Esophagus muscularis mucosa (tissue), 4 donors: ENCODE measurements at regions not wholly inside any gene's neighbourhood (a gene's known extent, or its start where the extent isn't known, plus 50 kb on each side); places are given as distances from the start of the nearest gene placed in this dataset.
"Not testable (repeated sequence)": the region's sequence is repeated elsewhere in the genome, so short reads cannot be mapped to it uniquely, and the experiment has no call there.

Source experiments
- DNase-seq: peaks from one replicate; pipeline ENCODE4 v3.0.0-alpha.2; 2017; ENCODE audit errors: extremely low spot score
- H3K27ac ChIP-seq, 4 donors: fragments of 200-600 bp; sonication (generic); replicated peaks in 1 of 4; 1 replicate in 3 of 4; 2 replicates in 1 of 4; pipeline ENCODE4 v1.5.1; 2016 to 2019; ENCODE audit warnings: mild to moderate bottlenecking in 1 of 4
- H3K27me3 ChIP-seq, 4 donors: fragments of 200-600 bp; sonication (generic); one replicate each; pipeline versions ENCODE4 v1.5.1 to v1.6.0; 2016 to 2019
- H3K36me3 ChIP-seq, 4 donors: fragments of 200-600 bp; sonication (generic); one replicate each; pipeline ENCODE4 v1.5.1; 2016 to 2019
- H3K4me1 ChIP-seq, 4 donors: fragments of 200-600 bp; sonication (generic); one replicate each; pipeline ENCODE4 v1.5.1; 2016 to 2019
- H3K4me3 ChIP-seq, 4 donors: fragments of 200-600 bp; sonication (generic); 1 replicate in 2 of 4; 2 replicates in 2 of 4; pipeline ENCODE4 v1.5.1; 2016 to 2019; ENCODE audit warnings: mild to moderate bottlenecking in 4 of 4, moderate library complexity in 1 of 4
- H3K9me3 ChIP-seq, 4 donors: fragments of 200-600 bp; sonication (generic); 1 replicate in 3 of 4; 2 replicates in 1 of 4; pipeline ENCODE4 v1.5.1; 2016 to 2019
- EP300 ChIP-seq: sonication (generic); formaldehyde crosslinking; IDR thresholded peaks from one replicate; pipeline ENCODE4 v1.6.1; 2017; ENCODE audit warnings: antibody characterized with exemption
- POLR2A ChIP-seq: fragments of 450-650 bp; IDR thresholded peaks from one replicate; pipeline ENCODE4 v1.6.1; 2017; ENCODE audit warnings: antibody characterized with exemption, moderate library complexity, mild to moderate bottlenecking, low read depth
- POLR2AphosphoS5 ChIP-seq, 2 donors: sonication (generic); formaldehyde crosslinking; IDR thresholded peaks; one replicate each; pipeline ENCODE4 v1.6.1; 2017; ENCODE audit warnings: antibody characterized with exemption in 2 of 2
- WGBS: methylation state at CpG from one replicate; pipeline ENCODE4 v1.1.5; 2018; 5-methylcytosine and 5-hydroxymethylcytosine counted together
- intact Hi-C: fragments of 100-400 bp; cut with DNase I; formaldehyde crosslinking; loops from one replicate; pipeline ENCODE4 v1.15.1; 2023
- TF ChIP-seq, protein P1 (sequence below), 3 experiments: fragments of 200-600 bp in 2 of 3; fragments of 450-650 bp in 1 of 3; sonication (generic) in 2 of 3; IDR thresholded peaks; one replicate each; pipeline ENCODE4 v1.5.1; 2017 to 2019; ENCODE audit warnings: antibody characterized with exemption in 3 of 3, mild to moderate bottlenecking in 2 of 3, moderate library complexity in 1 of 3

DNA sequence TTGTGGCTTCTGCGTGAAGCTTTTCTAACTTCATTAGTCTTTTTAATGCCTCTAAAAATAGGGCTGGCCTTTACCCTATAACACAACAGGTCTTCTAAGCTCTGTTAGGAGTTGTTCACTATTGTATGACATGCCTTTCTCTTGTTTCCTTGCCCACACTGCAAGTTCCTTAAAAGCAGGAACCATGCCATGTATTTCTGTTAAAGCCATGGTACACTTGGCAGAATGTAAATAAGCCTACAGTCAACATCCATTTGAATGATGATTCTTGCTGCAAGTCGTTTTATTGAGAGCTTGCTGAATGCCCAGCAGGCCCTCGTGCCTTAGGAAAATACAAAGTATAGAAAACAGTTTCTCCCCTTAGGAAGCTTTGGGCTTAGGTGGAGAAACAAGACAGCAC, 214.6 kb downstream of the DUSP10 start:
- Histone ChIP-seq H3K27me3 (no peaks in the 10 kb centered on the region), H3K27ac (no peak overlapping the region), H3K4me1 (no peaks in the 10 kb centered on the region), H3K36me3 (no peaks in the 10 kb centered on the region), H3K4me3 (no peak overlapping the region), H3K9me3 (no peaks in the 10 kb centered on the region)
- no peak for DNase-seq
- intact Hi-C loops = no loop called here
- TF ChIP-seq POLR2A (no peak), EP300 (no peak)
- TF ChIP-seq, protein P1, sequence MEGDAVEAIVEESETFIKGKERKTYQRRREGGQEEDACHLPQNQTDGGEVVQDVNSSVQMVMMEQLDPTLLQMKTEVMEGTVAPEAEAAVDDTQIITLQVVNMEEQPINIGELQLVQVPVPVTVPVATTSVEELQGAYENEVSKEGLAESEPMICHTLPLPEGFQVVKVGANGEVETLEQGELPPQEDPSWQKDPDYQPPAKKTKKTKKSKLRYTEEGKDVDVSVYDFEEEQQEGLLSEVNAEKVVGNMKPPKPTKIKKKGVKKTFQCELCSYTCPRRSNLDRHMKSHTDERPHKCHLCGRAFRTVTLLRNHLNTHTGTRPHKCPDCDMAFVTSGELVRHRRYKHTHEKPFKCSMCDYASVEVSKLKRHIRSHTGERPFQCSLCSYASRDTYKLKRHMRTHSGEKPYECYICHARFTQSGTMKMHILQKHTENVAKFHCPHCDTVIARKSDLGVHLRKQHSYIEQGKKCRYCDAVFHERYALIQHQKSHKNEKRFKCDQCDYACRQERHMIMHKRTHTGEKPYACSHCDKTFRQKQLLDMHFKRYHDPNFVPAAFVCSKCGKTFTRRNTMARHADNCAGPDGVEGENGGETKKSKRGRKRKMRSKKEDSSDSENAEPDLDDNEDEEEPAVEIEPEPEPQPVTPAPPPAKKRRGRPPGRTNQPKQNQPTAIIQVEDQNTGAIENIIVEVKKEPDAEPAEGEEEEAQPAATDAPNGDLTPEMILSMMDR (IDR thresholded peaks at IDR 0.05) = no peak
- 69% methylated on average over 3 of the region's 3 CpGs for WGBS

DNA sequence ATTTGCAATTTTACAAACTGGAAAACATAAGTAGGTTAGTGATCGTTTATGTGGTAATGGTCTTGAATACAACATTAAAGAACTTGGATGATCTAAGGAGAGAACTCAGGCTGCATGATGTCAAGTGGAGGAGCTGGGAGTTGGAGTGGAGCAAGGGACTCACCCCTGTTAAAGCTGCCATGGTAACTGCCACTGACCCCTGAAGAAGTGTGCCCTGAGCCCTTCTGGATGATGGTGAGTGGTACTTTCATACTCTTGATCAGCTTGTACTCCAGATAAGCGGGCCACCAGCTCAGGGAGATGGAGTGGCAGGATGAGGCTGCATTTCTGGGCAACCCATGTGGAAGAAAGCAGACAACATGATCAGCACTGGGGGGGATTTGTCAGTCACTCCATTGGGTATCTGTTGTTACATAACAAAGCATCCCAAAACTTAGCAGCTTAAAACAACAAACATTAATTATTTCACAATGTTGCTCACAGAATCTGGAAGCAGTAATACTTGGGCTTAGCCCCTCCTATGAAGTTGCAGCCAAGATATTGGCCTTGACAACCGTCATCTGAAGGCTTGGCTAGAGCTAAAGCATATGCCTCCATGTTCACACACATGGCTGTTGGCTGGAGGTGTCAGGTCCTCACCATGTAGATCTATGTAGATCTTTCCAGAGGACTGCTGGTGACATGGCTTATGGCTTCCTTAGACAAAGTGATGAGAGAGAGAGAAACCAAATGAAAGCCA, 213.8 kb downstream of the DUSP10 start:
- 92% methylated on average over 3 of the region's 3 CpGs for WGBS
- no peak for DNase-seq
- H3K27me3 ChIP-seq = no peaks in the 10 kb centered on the region
- no peak for TF ChIP-seq POLR2A
- no peak for TF ChIP-seq EP300
- TF ChIP-seq POLR2AphosphoS5 (IDR thresholded peaks at IDR 0.05) = no peak
- TF ChIP-seq, protein P1 (IDR thresholded peaks at IDR 0.05) = no peak
- no peaks in the 10 kb centered on the region for H3K36me3 ChIP-seq
- no peaks in the 10 kb centered on the region for H3K4me1 ChIP-seq
- H3K9me3 ChIP-seq = no peaks in the 10 kb centered on the region
- H3K27ac ChIP-seq = no peak overlapping the region
- H3K4me3 ChIP-seq = no peak overlapping the region
- intact Hi-C loops = no loop called here

DNA sequence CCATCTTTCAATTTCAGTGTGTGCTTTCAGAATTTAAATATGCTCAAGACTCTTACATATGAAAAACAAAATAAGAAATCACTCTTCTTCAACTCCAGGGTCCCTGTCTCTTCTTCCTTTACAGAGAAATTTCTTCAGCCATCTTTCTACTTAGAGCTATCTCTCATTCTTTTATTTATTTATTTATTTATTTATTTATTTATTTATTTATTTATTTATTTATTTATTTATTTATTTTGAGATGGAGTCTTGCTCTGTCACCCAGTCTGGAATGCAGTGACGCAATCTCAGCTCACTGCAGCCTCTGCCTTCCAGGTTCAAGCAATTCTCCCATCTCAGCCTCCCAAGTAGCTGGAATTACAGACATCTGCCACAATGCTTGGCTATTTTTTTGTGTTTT, 211.7 kb downstream of the DUSP10 start:
- H3K4me1 ChIP-seq, intact Hi-C loops: not testable (repeated sequence)

DNA sequence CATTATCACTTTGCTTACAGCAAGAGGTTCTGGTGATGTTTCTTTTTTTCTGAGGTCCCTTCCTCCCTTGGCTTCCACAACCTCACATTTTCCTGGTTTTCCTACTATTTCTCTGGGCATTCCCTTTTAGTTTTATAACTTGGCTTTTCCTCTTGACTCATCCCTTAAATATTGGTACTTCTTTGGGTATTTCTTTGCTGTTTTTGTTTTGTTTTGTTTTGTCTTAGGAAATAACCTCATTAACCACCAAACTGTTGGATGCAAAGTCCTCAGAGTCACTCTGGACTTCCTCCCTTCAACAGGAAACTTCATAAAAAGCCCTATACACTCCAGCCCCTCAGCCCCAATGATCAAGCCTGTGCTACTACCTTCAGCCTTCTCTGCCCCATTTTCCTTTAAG, 211.1 kb downstream of the DUSP10 start:
- intact Hi-C loops = no loop called here
- no peaks in the 10 kb centered on the region for H3K9me3 ChIP-seq
- H3K36me3 ChIP-seq = no peaks in the 10 kb centered on the region
- no peak overlapping the region for H3K4me3 ChIP-seq
- H3K4me1 ChIP-seq = no peaks in the 10 kb centered on the region
- no peak overlapping the region for H3K27ac ChIP-seq
- no peaks in the 10 kb centered on the region for H3K27me3 ChIP-seq
- no peak for TF ChIP-seq EP300
- TF ChIP-seq POLR2A = no peak
- no peak for TF ChIP-seq POLR2AphosphoS5 (IDR thresholded peaks at IDR 0.05)
- TF ChIP-seq, protein P1 (IDR thresholded peaks at IDR 0.05) = no peak
- DNase-seq = no peak

More for the DNA sequence above, 211.7 kb downstream of the DUSP10 start:
- WGBS = 88% methylated on average over 1 of the region's 1 CpG
- H3K9me3 ChIP-seq, H3K27ac ChIP-seq, DNase-seq, H3K36me3 ChIP-seq, H3K27me3 ChIP-seq, H3K4me3 ChIP-seq: not testable (repeated sequence)

DNA sequence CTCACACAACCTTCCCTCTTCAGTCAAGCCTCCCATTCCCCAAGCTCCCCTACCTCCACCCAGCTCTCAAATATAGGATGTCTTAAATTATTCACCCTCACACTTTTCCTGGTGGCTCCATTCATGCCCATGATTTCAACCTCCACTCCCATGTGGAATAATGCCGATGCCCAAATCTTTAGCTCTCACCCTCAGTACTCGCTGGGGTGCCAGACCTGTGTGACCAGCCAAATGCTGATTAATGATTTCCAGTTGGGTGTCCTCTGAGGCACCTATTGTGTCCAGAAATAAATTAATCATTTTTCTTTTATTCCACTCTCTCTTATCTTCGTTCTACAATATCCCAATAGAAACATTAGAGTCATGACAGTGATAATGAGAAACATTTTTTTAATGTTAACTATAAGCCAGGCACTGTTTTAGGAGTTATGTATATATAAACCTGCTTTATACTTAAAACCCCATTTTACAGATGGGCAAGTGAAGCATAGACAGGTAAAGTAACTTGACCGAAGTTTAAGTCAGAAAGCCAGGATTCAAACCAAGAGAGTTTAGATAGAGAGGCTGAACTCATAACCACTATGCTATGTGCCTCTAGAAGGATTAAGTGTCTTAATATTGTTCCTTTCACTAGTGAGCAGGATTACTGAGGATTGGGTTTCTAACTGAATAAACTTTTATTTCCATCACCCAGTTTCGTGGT, 209.7 kb downstream of the DUSP10 start:
- WGBS = 88% methylated on average over 5 of the region's 5 CpGs
- TF ChIP-seq POLR2A = no peak
- no peak for TF ChIP-seq POLR2AphosphoS5 (IDR thresholded peaks at IDR 0.05)
- TF ChIP-seq, protein P1 (IDR thresholded peaks at IDR 0.05) = no peak
- TF ChIP-seq EP300 = no peak
- Histone ChIP-seq H3K9me3 (no peaks in the 10 kb centered on the region), H3K27me3 (no peaks in the 10 kb centered on the region), H3K36me3 (no peaks in the 10 kb centered on the region), H3K4me1 (no peaks in the 10 kb centered on the region), H3K27ac (no peak overlapping the region), H3K4me3 (no peak overlapping the region)
- intact Hi-C loops = no loop called here
- no peak for DNase-seq
